PC-9 (cell line): ENCODE measurements at regions not wholly inside any gene's neighbourhood (a gene's known extent, or its start where the extent isn't known, plus 50 kb on each side); places are given as distances from the start of the nearest gene placed in this dataset.

Experiments used
- BruUV-seq: library from RNA; stranded (reverse); fragments of 400-500 nt; replicated peaks from 2 replicates; lab custom pipeline; 2021; lab: Mats Ljungman, UMichigan
- CTCF ChIA-PET: fragments of 300-600 bp; sonication (Branson Sonifier 250); formaldehyde crosslinking; loops from one replicate; lab custom pipeline; 2022; ENCODE audit warnings: antibody characterized with exemption; lab: Charles Lee
- POLR2A ChIA-PET: fragments of 300-600 bp; sonication (Branson Sonifier 250); formaldehyde crosslinking; loops from one replicate; lab custom pipeline; 2022; ENCODE audit warnings: antibody characterized with exemption; ENCODE audit not compliant: unreplicated experiment; lab: Charles Lee
- DNase-seq, 2 experiments: peaks; one replicate each; pipeline versions ENCODE4 v3.0.0 to v3.0.0-alpha.2; 2015 to 2022; ENCODE audit warnings: mixed read lengths in 1 of 2
- H2AFZ ChIP-seq: fragments of 200-600 bp; sonication (generic); 2 replicates; pipeline ENCODE4 v1.8.1; 2017; ENCODE audit warnings: antibody characterized with exemption
- H3F3A ChIP-seq: fragments of 200-600 bp; sonication (generic); 2 replicates; pipeline ENCODE4 v1.8.1; 2017; ENCODE audit warnings: antibody characterized with exemption, mild to moderate bottlenecking, low read depth; ENCODE audit not compliant: insufficient read depth
- H3K27ac ChIP-seq: fragments of 200-600 bp; sonication (generic); 2 replicates; pipeline ENCODE4 v1.6.1; 2016; ENCODE audit warnings: mixed run types
- H3K27me3 ChIP-seq: fragments of 200-600 bp; sonication (generic); 2 replicates; pipeline ENCODE4 v1.6.1; 2016; ENCODE audit warnings: low read depth, mixed run types; ENCODE audit not compliant: insufficient read depth
- H3K36me3 ChIP-seq: fragments of 200-600 bp; sonication (generic); 2 replicates; pipeline ENCODE4 v1.6.1; 2016; ENCODE audit warnings: low read depth, mixed run types
- H3K4me1 ChIP-seq: fragments of 200-600 bp; sonication (generic); replicated peaks from 2 replicates; pipeline ENCODE4 v1.6.1; 2016; ENCODE audit warnings: mixed run types; ENCODE audit not compliant: insufficient read depth
- H3K4me2 ChIP-seq: fragments of 200-600 bp; sonication (generic); 2 replicates; pipeline ENCODE4 v1.6.1; 2017; ENCODE audit warnings: mixed run types
- H3K4me3 ChIP-seq: fragments of 200-600 bp; sonication (generic); 2 replicates; pipeline ENCODE4 v1.6.1; 2016; ENCODE audit warnings: mixed run types
- H3K79me2 ChIP-seq: fragments of 200-600 bp; sonication (generic); 2 replicates; pipeline ENCODE4 v1.6.1; 2017; ENCODE audit warnings: low read depth, mixed run types
- H3K9me2 ChIP-seq: fragments of 200-600 bp; sonication (generic); 2 replicates; pipeline ENCODE4 v1.8.1; 2017; ENCODE audit warnings: mild to moderate bottlenecking; ENCODE audit not compliant: insufficient read depth
- H3K9me3 ChIP-seq: fragments of 200-600 bp; sonication (generic); 2 replicates; pipeline ENCODE4 v1.8.1; 2016; ENCODE audit warnings: low read depth; ENCODE audit not compliant: insufficient read depth
- H4K20me1 ChIP-seq: fragments of 200-600 bp; sonication (generic); 2 replicates; pipeline ENCODE4 v1.8.1; 2017; ENCODE audit not compliant: insufficient read depth
- EZH2 ChIP-seq: fragments of 200-600 bp; sonication (generic); IDR thresholded peaks from 2 replicates; pipeline ENCODE4 v1.8.0; 2017; ENCODE audit warnings: antibody characterized with exemption, low read depth
- intact Hi-C: fragments of 100-400 bp; cut with micrococcal nuclease; formaldehyde crosslinking; loops from one replicate; pipeline ENCODE4 v1.10.0; 2022; ENCODE audit not compliant: unreplicated experiment
- TF ChIP-seq, protein P1 (sequence below): fragments of 200-600 bp; sonication (generic); conservative IDR thresholded peaks from 2 replicates; pipeline ENCODE4 v1.6.1; 2017; ENCODE audit warnings: mixed run types, antibody characterized with exemption, mild to moderate bottlenecking, moderate library complexity

DNA sequence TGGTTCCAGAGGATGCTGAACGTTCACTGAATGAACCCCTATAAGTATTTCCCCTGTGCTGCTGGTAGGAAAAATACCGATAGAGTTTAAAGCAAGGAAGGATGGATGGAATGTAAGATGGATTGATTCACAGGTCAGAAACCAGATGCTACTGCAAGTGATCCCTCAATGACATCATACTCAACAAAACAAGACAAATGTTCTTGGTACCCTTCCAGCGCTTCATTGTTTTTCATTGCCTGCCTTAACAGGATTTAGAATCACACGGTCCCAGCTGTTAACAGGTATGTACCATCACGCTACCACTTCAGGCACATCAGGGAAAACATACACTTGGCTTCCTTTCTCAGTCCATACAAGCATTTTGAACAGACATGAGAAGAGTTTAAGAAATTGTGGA is 118.1 kb upstream of the TLR3 start:
- Histone ChIP-seq H3K9me2 (no peaks in the 10 kb centered on the region), H3K36me3 (no peaks in the 10 kb centered on the region), H3F3A (no peaks in the 10 kb centered on the region), H3K4me3 (no peak overlapping the region), H3K27ac (no peak overlapping the region), H4K20me1 (no peaks in the 10 kb centered on the region), H3K27me3 (no peaks in the 10 kb centered on the region), H2AFZ (no peak overlapping the region), H3K4me1 (no peaks in the 10 kb centered on the region), H3K4me2 (no peak overlapping the region), H3K9me3 (no peaks in the 10 kb centered on the region), H3K79me2 (no peaks in the 10 kb centered on the region)
- intact Hi-C loops: no loop called here
- BruUV-seq: no TSS peak
- no peak for TF ChIP-seq EZH2
- TF ChIP-seq, protein P1, sequence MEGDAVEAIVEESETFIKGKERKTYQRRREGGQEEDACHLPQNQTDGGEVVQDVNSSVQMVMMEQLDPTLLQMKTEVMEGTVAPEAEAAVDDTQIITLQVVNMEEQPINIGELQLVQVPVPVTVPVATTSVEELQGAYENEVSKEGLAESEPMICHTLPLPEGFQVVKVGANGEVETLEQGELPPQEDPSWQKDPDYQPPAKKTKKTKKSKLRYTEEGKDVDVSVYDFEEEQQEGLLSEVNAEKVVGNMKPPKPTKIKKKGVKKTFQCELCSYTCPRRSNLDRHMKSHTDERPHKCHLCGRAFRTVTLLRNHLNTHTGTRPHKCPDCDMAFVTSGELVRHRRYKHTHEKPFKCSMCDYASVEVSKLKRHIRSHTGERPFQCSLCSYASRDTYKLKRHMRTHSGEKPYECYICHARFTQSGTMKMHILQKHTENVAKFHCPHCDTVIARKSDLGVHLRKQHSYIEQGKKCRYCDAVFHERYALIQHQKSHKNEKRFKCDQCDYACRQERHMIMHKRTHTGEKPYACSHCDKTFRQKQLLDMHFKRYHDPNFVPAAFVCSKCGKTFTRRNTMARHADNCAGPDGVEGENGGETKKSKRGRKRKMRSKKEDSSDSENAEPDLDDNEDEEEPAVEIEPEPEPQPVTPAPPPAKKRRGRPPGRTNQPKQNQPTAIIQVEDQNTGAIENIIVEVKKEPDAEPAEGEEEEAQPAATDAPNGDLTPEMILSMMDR: no peak
- DNase-seq: no peak
- ChIA-PET CTCF (no interaction called here), POLR2A (no interaction called here)

DNA sequence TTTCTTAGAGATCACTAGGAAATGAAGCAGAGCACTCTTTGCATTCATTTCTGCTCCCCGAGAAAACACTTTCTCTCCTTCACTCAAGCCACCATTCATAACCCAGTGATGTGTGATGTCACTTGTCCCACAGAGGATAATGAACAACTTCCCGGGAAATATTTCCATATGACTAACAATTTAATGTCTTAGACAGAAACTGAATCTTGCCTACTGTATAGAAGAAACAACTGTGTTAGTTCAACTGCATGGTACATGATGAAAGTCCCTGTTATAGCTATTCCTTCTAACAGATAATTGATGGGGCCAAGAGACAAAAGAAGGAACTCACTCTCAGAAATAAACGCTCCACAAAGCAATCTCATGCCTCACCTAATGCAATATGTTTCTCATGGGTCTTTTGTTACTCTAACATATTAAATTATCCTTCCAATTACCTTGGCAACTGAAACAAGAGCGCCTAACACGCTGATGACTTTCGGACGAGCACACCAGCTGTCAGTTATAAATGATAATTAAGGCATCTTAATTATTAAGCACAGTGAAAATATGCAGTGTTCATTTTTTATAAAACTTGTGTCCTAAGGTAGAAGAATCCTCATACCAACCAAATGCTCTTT is 113.7 kb upstream of the TLR3 start:
- CTCF ChIA-PET: no interaction called here
- no peak overlapping the region for H3K4me2 ChIP-seq
- BruUV-seq: no TSS peak
- H3K9me2 ChIP-seq: no peaks in the 10 kb centered on the region
- TF ChIP-seq EZH2: no peak
- TF ChIP-seq, protein P1: no peak
- no peaks in the 10 kb centered on the region for H3K79me2 ChIP-seq
- POLR2A ChIA-PET: no interaction called here
- no peaks in the 10 kb centered on the region for H3F3A ChIP-seq
- no peak overlapping the region for H2AFZ ChIP-seq
- DNase-seq: no peak
- no peaks in the 10 kb centered on the region for H3K36me3 ChIP-seq
- no peaks in the 10 kb centered on the region for H3K9me3 ChIP-seq
- intact Hi-C loops: no loop called here
- no peak overlapping the region for H3K4me3 ChIP-seq
- no peaks in the 10 kb centered on the region for H3K4me1 ChIP-seq
- no peaks in the 10 kb centered on the region for H4K20me1 ChIP-seq
- no peak overlapping the region for H3K27ac ChIP-seq
- no peaks in the 10 kb centered on the region for H3K27me3 ChIP-seq

DNA sequence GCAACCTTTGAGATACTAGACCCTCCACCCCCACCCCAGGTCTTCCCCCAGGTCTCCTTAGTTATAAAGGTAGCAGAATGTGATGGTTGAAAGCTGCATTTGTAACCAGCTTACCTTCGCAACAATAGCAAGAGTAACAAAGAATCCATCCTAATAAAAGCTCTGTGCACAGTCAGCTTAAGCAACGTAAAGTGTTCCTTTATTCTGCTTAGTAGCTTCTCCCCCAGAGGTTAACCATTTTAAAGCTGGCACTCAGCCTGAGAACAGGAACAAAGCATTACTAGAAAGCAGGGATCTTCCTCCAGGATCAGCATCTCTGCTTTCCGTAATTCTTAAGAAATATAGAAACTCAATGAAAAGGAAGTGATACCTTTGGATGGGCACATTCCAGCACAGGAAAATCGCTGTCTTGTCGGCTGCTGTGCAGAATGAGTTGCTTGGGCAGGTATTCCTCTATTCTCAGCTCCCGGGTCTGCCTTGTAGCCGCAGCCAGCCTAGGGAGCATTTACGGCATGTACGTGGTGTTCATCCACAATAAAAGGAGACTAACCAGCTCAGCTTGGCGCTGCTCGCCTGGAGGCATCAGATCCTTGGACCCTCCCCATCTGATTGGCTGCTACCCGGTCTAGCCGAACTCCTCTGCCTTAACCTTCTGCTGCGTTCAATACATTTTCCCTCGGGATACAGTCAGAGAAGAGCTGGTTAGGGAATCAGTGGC is 113.0 kb upstream of the TLR3 start:
- Histone ChIP-seq H3F3A (no peaks in the 10 kb centered on the region), H3K79me2 (no peaks in the 10 kb centered on the region), H3K9me3 (no peaks in the 10 kb centered on the region), H3K4me1 (no peaks in the 10 kb centered on the region), H3K4me2 (no peak overlapping the region), H3K27ac (no peak overlapping the region), H2AFZ (no peak overlapping the region), H3K4me3 (no peak overlapping the region), H3K27me3 (no peaks in the 10 kb centered on the region), H4K20me1 (no peaks in the 10 kb centered on the region), H3K36me3 (no peaks in the 10 kb centered on the region), H3K9me2 (no peaks in the 10 kb centered on the region)
- POLR2A ChIA-PET: no interaction called here
- BruUV-seq: no TSS peak
- intact Hi-C loops: no loop called here
- TF ChIP-seq, protein P1: no peak
- no peak for TF ChIP-seq EZH2
- CTCF ChIA-PET: no interaction called here
- DNase-seq: no peak
